K562 (cell line): ENCODE measurements at regions not wholly inside any gene's neighbourhood (a gene's known extent, or its start where the extent isn't known, plus 50 kb on each side); places are given as distances from the start of the nearest gene placed in this dataset.

Experiments
- ATAC-seq: fragments of 200-7000 bp; cut with Tn5 transposase; 3 replicates; pipeline ENCODE4 v1.9.1; 2020; ENCODE audit warnings: moderate library complexity
- BruUV-seq: library from RNA; stranded (reverse); fragments of 400-500 nt; replicated peaks from 2 replicates; lab custom pipeline; 2021; lab: Mats Ljungman, UMichigan
- CTCF ChIA-PET: fragments of 300-600 bp; formaldehyde crosslinking; extraction: SDS; loops from one replicate; lab custom pipeline; 2021; ENCODE audit warnings: low intra/inter-chr PET ratio; lab: Yijun Ruan, JAX
- POLR2A ChIA-PET: fragments of 300-600, 350-650 bp; sonication (Branson Sonifier 250); formaldehyde crosslinking; extraction: SDS; loops from one replicate; lab custom pipeline; 2021; ENCODE audit warnings: antibody characterized with exemption, inconsistent platforms; lab: Yijun Ruan, JAX
- DNase-seq, 4 experiments: peaks; one replicate each; pipeline versions ENCODE4 v3.0.0 to v3.0.0-alpha.2; 2011 to 2018; ENCODE audit warnings: low spot score in 3 of 4, mixed read lengths in 3 of 4; ENCODE audit errors: extremely low read depth in 1 of 4
- FAIRE-seq: peaks from 2 replicates; lab custom pipeline; 2011; peaks lifted over from hg19 to GRCh38; lab: Jason Lieb, UNC
- H2AFZ ChIP-seq: 2 replicates; pipeline ENCODE4 v1.6.0; 2011; ENCODE audit warnings: low read depth, low read length, control low read depth, inconsistent platforms
- H3K27ac ChIP-seq: fragments of 200-600 bp; 3 replicates; pipeline ENCODE4 v1.8.0; 2011; ENCODE audit warnings: low read depth, mild to moderate bottlenecking, control low read depth, inconsistent platforms, low read length, moderate library complexity, mixed read lengths; ENCODE audit errors: extremely low read depth
- H3K27me3 ChIP-seq, 2 experiments: fragments of 300-600 bp in 1 of 2; 2 replicates in 1 of 2; 3 replicates in 1 of 2; pipeline versions ENCODE4 v1.6.0 to v1.8.0; 2011; ENCODE audit warnings: inconsistent platforms in 2 of 2, low read length in 2 of 2, mild to moderate bottlenecking in 1 of 2, mixed read lengths in 1 of 2, moderate library complexity in 1 of 2; ENCODE audit not compliant: control insufficient read depth in 2 of 2, insufficient read depth in 2 of 2
- H3K36me3 ChIP-seq: fragments of 300-600 bp; 3 replicates; pipeline ENCODE4 v1.8.0; 2011; ENCODE audit warnings: mild to moderate bottlenecking, low read length, inconsistent platforms; ENCODE audit not compliant: control insufficient read depth, insufficient read depth
- H3K4me1 ChIP-seq, 2 experiments: fragments of 200-600 bp in 1 of 2; replicated peaks in 1 of 2; 2 replicates in 1 of 2; 3 replicates in 1 of 2; pipeline versions ENCODE4 v1.5.1 to v1.8.0; 2011; ENCODE audit warnings: inconsistent platforms in 2 of 2, low read length in 2 of 2, mild to moderate bottlenecking in 1 of 2, mixed read lengths in 1 of 2, moderate library complexity in 1 of 2; ENCODE audit not compliant: control insufficient read depth in 2 of 2, insufficient read depth in 2 of 2
- H3K4me2 ChIP-seq: 2 replicates; pipeline ENCODE4 v1.6.1; 2011; ENCODE audit warnings: low read length, control low read depth, inconsistent platforms, mixed read lengths; ENCODE audit not compliant: insufficient read depth
- H3K4me3 ChIP-seq: fragments of 200-600 bp; sonication (generic), shearing (Covaris generic); 2 replicates; pipeline ENCODE4 v1.5.1; 2016; ENCODE audit warnings: control low read depth, inconsistent platforms
- H3K79me2 ChIP-seq: fragments of 200-600 bp; 3 replicates; pipeline ENCODE4 v1.8.0; 2011; ENCODE audit warnings: low read length, inconsistent platforms; ENCODE audit not compliant: control insufficient read depth, insufficient read depth
- H3K9ac ChIP-seq, 2 experiments: 2 replicates each; pipeline versions ENCODE4 v1.6.0 to v1.6.1; 2011; ENCODE audit warnings: low read depth in 2 of 2, low read length in 2 of 2, control low read depth in 1 of 2, inconsistent platforms in 1 of 2, mild to moderate bottlenecking in 1 of 2, mixed read lengths in 1 of 2; ENCODE audit not compliant: insufficient read depth in 1 of 2
- H3K9me1 ChIP-seq: one replicate; pipeline ENCODE4 v1.6.0; 2011; ENCODE audit warnings: inconsistent platforms, mild to moderate bottlenecking, low read length, moderate library complexity; ENCODE audit not compliant: control insufficient read depth, insufficient read depth
- H3K9me3 ChIP-seq: replicated peaks from 2 replicates; pipeline ENCODE4 v1.5.1; 2011; ENCODE audit warnings: low read depth, low read length, inconsistent platforms; ENCODE audit not compliant: control insufficient read depth, insufficient read depth
- H4K20me1 ChIP-seq: replicated peaks from 2 replicates; pipeline ENCODE4 v1.6.1; 2011; ENCODE audit warnings: low read length, inconsistent platforms, mixed read lengths; ENCODE audit not compliant: control insufficient read depth, insufficient read depth
- FOXA1 ChIP-seq: fragments of 450-650 bp; IDR thresholded peaks from 2 replicates; pipeline ENCODE4 v1.6.1; 2016; ENCODE audit warnings: mild to moderate bottlenecking, borderline replicate concordance
- GATA2 ChIP-seq: sonication (generic); formaldehyde crosslinking; IDR thresholded peaks from 2 replicates; pipeline ENCODE4 v1.4.0; 2020; ENCODE audit warnings: mild to moderate bottlenecking, missing genetic modification reagents
- HINFP ChIP-seq: fragments of 450-650 bp; conservative IDR thresholded peaks from 2 replicates; pipeline ENCODE4 v1.6.1; 2016; ENCODE audit warnings: missing genetic modification characterization, low read depth, mild to moderate bottlenecking, control low read depth, missing compliant biosample characterization
- HMGN3 ChIP-seq: IDR thresholded peaks from 2 replicates; pipeline ENCODE4 v1.6.1; 2011; ENCODE audit warnings: borderline replicate concordance, low read depth, mild to moderate bottlenecking, mixed read lengths, low read length; ENCODE audit not compliant: insufficient read length; ENCODE audit errors: extremely low read depth
- MAFK ChIP-seq: IDR thresholded peaks from 2 replicates; pipeline ENCODE4 v1.6.1; 2011; ENCODE audit warnings: low read length, improper control_type of control experiment
- MCM7 ChIP-seq, 2 experiments: fragments of 450-650 bp; IDR thresholded peaks; 2 replicates each; pipeline ENCODE4 v1.6.1; 2016 to 2018
- NELFE ChIP-seq: IDR thresholded peaks from 2 replicates; pipeline ENCODE4 v1.6.1; 2011; ENCODE audit warnings: mild to moderate bottlenecking; ENCODE audit not compliant: insufficient read depth, insufficient read length
- PHF8 ChIP-seq: fragments of 200-600 bp; sonication (generic); IDR thresholded peaks from 2 replicates; pipeline ENCODE4 v1.6.1; 2012; ENCODE audit warnings: mixed run types, mild to moderate bottlenecking, inconsistent platforms, low read length, moderate library complexity, borderline replicate concordance
- POLR3A ChIP-seq: IDR thresholded peaks from 2 replicates; pipeline ENCODE4 v1.6.1; 2011; ENCODE audit warnings: borderline replicate concordance, mild to moderate bottlenecking, moderate library complexity; ENCODE audit not compliant: insufficient read length, insufficient read depth; ENCODE audit errors: extremely low read depth
- XRCC3 ChIP-seq: fragments of 450-650 bp; IDR thresholded peaks from 2 replicates; pipeline ENCODE4 v1.6.1; 2017; ENCODE audit warnings: mild to moderate bottlenecking, moderate library complexity
- ZBTB7A ChIP-seq: IDR thresholded peaks from 2 replicates; pipeline ENCODE4 v1.6.1; 2011; ENCODE audit warnings: low read depth, mild to moderate bottlenecking, low read length, moderate library complexity, borderline replicate concordance; ENCODE audit not compliant: control insufficient read depth
- WGBS: fragments of 100-300 bp; shearing (Covaris generic); methylation state at CpG from one replicate; pipeline ENCODE4 v1.1.6; 2016; ENCODE audit warnings: low coverage, mixed read lengths; ENCODE audit not compliant: insufficient coverage; ENCODE audit errors: missing lambda C conversion rate; 5-methylcytosine and 5-hydroxymethylcytosine counted together
- in situ Hi-C: fragments of 300-500 bp; cut with MboI; formaldehyde crosslinking; loops from 4 replicates; pipeline ENCODE4 v1.15.0; 2018; ENCODE audit warnings: inconsistent platforms, mixed read lengths
- intact Hi-C: fragments of 100-400 bp; cut with micrococcal nuclease; formaldehyde crosslinking; loops from 2 replicates; pipeline ENCODE4 v1.14.2; 2022
- TF ChIP-seq, protein P1 (sequence below): fragments of 450-650 bp; IDR thresholded peaks from 2 replicates; pipeline ENCODE4 v1.6.1; 2016; ENCODE audit warnings: low read depth, mild to moderate bottlenecking, moderate library complexity
- TF ChIP-seq, protein P2 (sequence below): fragments of 250-450 bp; sonication (Bioruptor Pico); IDR thresholded peaks from 2 replicates; pipeline ENCODE4 v1.5.0; 2021

DNA sequence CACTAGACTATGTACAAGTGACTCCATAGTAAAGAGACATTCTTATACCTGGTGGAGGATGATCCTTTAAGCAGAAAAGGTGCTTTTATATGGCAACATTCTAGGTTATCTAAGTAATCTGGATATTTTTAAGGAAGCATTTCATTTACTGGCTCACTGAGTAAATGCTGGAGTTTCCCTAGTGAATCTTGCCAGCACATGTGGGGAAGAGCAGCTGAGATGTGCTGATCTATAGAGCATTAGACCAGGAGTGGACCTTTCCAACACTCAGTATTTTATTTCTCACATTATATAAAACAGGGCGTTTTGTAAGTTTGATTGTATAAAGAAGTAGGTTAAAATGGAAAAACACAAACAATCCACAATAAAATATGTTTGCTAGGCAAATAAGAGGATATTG lies 478.5 kb downstream of the ATP23 start:
- no peaks in the 10 kb centered on the region for H3K79me2 ChIP-seq
- H3K4me2 ChIP-seq = no peak overlapping the region
- no peaks in the 10 kb centered on the region for H4K20me1 ChIP-seq
- intact Hi-C loops = no loop called here
- H3K36me3 ChIP-seq = no peaks in the 10 kb centered on the region
- no peak for DNase-seq
- BruUV-seq = no TSS peak
- H2AFZ ChIP-seq = no peak overlapping the region
- ATAC-seq = no peak
- no peaks in the 10 kb centered on the region for H3K9me1 ChIP-seq
- CTCF ChIA-PET = no interaction called here
- no peak overlapping the region for H3K9ac ChIP-seq
- no peaks in the 10 kb centered on the region for H3K4me1 ChIP-seq
- no peak for TF ChIP-seq XRCC3
- TF ChIP-seq ZBTB7A = no peak
- TF ChIP-seq HMGN3 = no peak
- TF ChIP-seq MAFK = no peak
- no peak for TF ChIP-seq NELFE
- no peak for TF ChIP-seq POLR3A
- no peak for TF ChIP-seq FOXA1
- no peak for TF ChIP-seq MCM7 (IDR thresholded peaks at IDR 0.05)
- no peak for TF ChIP-seq PHF8
- no peak for TF ChIP-seq GATA2
- TF ChIP-seq, protein P1, sequence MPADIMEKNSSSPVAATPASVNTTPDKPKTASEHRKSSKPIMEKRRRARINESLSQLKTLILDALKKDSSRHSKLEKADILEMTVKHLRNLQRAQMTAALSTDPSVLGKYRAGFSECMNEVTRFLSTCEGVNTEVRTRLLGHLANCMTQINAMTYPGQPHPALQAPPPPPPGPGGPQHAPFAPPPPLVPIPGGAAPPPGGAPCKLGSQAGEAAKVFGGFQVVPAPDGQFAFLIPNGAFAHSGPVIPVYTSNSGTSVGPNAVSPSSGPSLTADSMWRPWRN = no peak
- TF ChIP-seq HINFP = no peak
- TF ChIP-seq, protein P2, sequence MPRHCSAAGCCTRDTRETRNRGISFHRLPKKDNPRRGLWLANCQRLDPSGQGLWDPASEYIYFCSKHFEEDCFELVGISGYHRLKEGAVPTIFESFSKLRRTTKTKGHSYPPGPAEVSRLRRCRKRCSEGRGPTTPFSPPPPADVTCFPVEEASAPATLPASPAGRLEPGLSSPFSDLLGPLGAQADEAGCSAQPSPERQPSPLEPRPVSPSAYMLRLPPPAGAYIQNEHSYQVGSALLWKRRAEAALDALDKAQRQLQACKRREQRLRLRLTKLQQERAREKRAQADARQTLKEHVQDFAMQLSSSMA (CRISPR knock-in tag) = no peak
- H3K9me3 ChIP-seq = no peaks in the 10 kb centered on the region
- H3K4me3 ChIP-seq = no peak overlapping the region
- POLR2A ChIA-PET = no interaction called here
- H3K27ac ChIP-seq = no peak overlapping the region
- 0% methylated on average over 1 of the region's 1 CpG for WGBS
- no peak for FAIRE-seq
- no peaks in the 10 kb centered on the region for H3K27me3 ChIP-seq
- in situ Hi-C loops = no loop called here
